Middle frontal gyrus (tissue), 1 donor: ENCODE measurements at regions not wholly inside any gene's neighbourhood (a gene's known extent, or its start where the extent isn't known, plus 50 kb on each side); places are given as distances from the start of the nearest gene placed in this dataset.

Source experiments
- DNase-seq: peaks from one replicate; pipeline ENCODE4 v3.0.0-alpha.2; 2015; ENCODE audit warnings: low spot score; ENCODE audit errors: extremely low spot score

DNA sequence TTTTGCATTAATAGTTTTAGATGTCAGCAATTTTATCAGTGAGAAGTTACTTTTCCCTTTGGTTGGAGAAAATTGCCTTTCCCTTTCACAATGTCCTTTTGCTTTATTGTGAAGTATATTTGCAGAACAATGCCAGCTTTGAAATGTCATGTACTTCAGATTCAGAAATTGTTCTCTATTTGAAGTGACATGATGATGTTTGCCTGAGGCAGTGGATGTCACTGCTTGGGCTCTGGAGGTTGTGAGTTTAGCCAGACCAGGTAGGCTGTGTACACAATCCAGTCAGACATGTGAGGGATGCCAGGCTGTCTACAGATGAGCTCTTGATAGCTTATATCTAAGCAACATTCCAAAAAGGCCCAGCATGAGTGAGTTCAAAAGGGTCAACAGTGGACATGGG, 451.9 kb upstream of the FBXO33 start:
- no peak for DNase-seq

- no peak for DNase-seq
These were observed 448.7 kb upstream of the FBXO33 start for GRCh38 chr14:39880965-39881364.

DNA sequence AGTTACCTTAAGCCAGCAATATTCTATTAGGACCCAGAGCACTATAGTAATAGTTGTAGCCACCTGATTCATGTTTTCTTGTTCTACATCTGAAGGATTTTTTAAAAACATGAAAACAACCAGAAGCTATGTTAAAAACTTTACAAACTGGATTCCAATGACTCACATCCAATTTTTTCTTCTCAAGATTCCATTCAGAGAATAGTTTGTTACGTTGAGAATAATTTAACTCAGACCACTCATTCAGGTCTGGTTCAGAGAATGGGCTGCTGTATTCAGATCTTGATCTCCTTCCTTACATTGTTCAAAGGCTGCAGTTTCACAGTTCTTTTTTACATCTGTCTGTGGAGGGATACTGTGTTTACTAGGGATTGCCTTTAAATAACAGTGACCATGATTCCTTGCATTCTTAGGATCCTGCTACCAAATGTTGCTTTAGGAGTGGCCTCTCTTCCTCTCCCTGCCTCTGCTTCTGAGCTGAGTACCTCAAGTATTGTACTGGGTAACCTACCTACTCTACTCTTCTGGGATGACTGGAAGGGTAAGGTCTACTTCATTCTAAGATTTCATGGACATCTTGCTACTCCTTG, 448.0 kb upstream of the FBXO33 start:
- no peak for DNase-seq

DNA sequence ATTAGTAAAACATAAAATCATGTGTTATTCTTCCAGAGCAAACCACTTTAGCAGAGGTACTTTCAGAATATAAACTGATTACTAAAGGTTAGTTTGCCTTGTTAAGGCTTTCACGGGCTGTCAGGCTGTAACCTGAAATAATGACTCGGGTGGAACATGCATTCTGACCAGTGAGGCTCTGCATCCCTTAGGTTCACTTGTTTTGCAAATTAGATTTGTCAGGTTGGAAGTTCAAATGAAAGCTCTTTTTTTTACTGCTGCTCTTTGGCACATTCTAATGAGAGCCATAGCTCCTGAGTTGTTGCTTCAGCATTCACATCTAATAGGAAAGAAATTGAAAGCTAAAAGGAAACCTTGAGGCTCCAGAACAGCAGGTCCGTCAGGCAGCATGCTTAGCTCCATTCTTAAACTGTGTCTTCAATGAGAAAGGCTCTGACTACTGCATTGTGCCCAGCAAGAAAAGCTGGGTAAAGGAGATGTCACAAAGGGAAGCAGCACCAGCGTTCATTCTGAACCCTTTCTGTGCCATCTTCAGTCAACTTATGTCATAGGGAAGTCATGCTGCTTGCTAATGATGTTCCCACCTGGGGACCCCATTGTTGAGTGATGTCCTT, 445.5 kb upstream of the FBXO33 start:
- DNase-seq = no peak

GRCh38 chr14:39876916-39877315, 444.7 kb upstream of the FBXO33 start:
- no peak for DNase-seq

GRCh38 chr14:39875028-39875427, 442.8 kb upstream of the FBXO33 start:
- DNase-seq = no peak

DNA sequence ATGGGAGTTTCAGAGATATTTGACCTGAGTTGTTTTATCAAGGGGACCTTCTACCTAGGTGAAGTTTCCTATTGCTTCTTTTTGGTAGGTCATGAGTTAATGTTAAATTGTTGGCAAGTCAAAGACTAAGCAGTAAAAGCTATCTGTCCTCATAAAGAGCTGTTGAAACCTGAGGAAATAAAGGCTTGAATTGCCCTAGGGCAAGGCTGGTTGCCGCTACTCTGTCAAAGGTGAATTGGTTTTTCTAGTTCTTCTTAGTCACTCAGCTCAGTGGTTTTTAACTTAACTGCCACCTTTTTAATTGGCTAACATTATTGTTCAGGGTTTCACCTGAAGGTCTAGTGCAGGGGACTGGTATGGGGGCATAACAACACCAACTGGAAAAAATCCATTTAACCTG, 441.6 kb upstream of the FBXO33 start:
- DNase-seq = no peak

GRCh38 chr14:39868949-39869348, 436.7 kb upstream of the FBXO33 start:
- no peak for DNase-seq

GRCh38 chr14:39868251-39868650, 436.0 kb upstream of the FBXO33 start:
- no peak for DNase-seq

- DNase-seq = no peak
These were observed 431.2 kb upstream of the FBXO33 start for GRCh38 chr14:39863441-39863840.

DNA sequence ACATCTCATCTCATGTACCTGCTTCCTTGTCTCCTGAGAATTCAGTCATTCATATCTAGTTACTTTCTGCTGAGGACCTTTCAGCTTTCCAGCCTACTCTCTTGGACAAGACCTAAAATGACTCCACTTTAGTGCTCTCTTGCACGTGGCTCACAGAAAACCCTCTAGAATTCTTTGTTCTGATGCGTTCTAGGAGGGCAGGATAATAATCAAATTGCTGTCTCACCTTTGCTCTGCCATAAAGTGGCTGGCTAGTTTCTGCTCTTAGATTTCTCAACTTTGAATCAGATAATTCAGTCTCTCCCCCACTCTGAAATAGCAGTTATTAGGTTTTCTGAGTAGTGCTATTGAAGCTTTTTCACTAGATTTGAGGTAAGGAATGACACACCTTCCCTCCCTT, 429.5 kb upstream of the FBXO33 start:
- no peak for DNase-seq

DNA sequence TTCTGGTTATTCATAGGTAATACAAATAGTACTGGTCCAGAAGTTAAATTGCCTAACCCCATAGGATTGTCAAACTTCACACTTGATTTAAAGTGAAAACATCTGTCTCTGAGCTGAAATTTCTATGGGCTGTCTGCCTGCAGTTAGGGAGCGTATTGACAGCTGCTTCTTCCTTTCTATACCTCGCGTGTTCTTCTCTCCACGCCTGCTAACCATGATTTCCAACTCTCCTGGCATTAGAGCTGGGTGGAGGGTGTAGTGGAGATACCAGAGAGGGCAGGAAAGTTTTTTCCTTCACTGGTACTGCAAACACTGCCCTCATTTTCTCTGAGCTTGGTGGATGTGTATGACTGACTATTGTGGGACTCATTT, 429.0 kb upstream of the FBXO33 start:
- no peak for DNase-seq

- DNase-seq = no peak
These were observed 428.5 kb upstream of the FBXO33 start for GRCh38 chr14:39860596-39861228.

DNA sequence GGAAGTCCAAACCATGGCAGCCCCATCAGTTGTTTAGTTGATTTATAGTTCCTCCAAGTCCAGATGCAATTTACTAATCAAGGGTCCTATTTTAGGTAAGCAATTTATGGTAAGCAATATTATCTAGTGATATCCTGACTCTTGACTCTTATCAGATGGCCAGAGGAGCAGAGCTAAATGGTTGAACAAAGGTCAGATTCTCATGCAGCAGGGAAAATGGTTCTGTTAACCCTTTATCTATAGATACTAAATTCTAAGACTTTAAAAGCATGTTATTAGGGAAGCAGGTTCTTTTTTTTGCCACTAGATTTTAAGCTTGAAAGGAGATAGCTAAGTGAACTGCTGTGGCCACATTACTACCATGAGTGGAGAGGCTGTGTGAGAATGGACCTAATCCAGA, 427.1 kb upstream of the FBXO33 start:
- no peak for DNase-seq

- DNase-seq = no peak
These were observed 425.3 kb upstream of the FBXO33 start for GRCh38 chr14:39857376-39858055.

GRCh38 chr14:39853441-39853840, 421.2 kb upstream of the FBXO33 start:
- no peak for DNase-seq

- no peak for DNase-seq
These were observed 419.0 kb upstream of the FBXO33 start for GRCh38 chr14:39851202-39851601.

GRCh38 chr14:39847852-39848251, 415.6 kb upstream of the FBXO33 start:
- no peak for DNase-seq

- DNase-seq = no peak
These were observed 415.0 kb upstream of the FBXO33 start for GRCh38 chr14:39847194-39847593.

GRCh38 chr14:39843881-39844280, 411.6 kb upstream of the FBXO33 start:
- no peak for DNase-seq

DNA sequence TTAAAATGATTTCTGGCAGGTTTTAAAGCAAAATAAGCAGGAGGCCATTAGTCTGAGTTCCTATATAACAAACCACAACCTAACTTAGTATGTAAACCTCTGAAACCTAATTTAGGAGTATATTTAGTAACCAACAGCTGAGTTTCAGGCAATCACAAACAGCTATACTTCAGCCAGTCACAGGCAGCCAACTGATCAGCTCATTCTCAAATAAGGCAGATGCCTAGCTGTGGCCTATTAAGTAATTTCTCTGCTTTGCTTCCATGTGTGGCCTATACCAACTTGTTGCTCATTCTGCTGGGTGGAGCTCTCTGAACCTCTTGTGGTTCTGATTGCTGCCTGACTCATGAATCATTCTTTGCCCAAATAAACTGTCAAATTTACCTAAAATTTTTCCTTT, 408.9 kb upstream of the FBXO33 start:
- DNase-seq = no peak

- no peak for DNase-seq
These were observed 395.8 kb upstream of the FBXO33 start for GRCh38 chr14:39827901-39828655.
